Neural progenitor cell (in vitro differentiated cells): ENCODE measurements at regions not wholly inside any gene's neighbourhood (a gene's known extent, or its start where the extent isn't known, plus 50 kb on each side); places are given as distances from the start of the nearest gene placed in this dataset.

Experiments
- CTCF ChIP-seq: fragments of 200-600 bp; sonication (generic); IDR thresholded peaks from 2 replicates; pipeline ENCODE4 v1.5.1; 2017; ENCODE audit warnings: antibody characterized with exemption, mild to moderate bottlenecking
- EZH2 ChIP-seq: fragments of 200-600 bp; sonication (generic); IDR thresholded peaks from 2 replicates; pipeline ENCODE4 v1.6.1; 2017; ENCODE audit warnings: antibody characterized with exemption, mild to moderate bottlenecking, moderate library complexity

- TF ChIP-seq CTCF, result no peak
- TF ChIP-seq EZH2, result no peak
Measured at GRCh38 chr1:87878873-87879272, 550.2 kb downstream of the LMO4 start.
